ENCODE measurements at regions not wholly inside any gene's neighbourhood (a gene's known extent, or its start where the extent isn't known, plus 50 kb on each side); places are given as distances from the start of the nearest gene placed in this dataset.

DNA sequence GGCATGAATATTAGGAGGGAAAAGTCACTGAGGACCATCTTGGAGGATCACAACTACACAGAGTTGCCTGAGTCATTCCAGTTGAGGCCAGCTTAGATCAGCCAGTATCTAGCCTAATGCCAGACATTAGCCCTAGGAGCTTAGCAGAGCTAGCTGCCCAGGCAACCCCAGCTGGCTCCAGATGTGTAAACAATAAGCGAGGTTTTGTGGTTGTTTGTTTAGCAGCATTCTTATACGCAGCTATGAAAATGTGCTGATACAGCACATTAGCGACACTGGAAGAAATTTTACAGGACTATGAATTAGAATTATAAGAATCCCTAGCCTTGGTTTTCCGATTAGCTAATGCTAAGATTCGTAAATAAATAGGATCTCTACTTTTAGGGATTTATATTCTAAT is 59.3 kb downstream of the BTBD3 start:
- no peaks in the 10 kb centered on the region for H3K4me1 Mint-ChIP-seq (ENCODE audit: low read depth)
- DNase-seq (no peak), ATAC-seq (no peak)
- no peaks in the 10 kb centered on the region for H3K27me3 Mint-ChIP-seq (ENCODE audit: low read depth)
- H3K4me3 Mint-ChIP-seq, result no peak overlapping the region
- peaks cover 5% of the 10 kb centered on the region for H3K9me3 Mint-ChIP-seq
- H3K36me3 Mint-ChIP-seq (ENCODE audit: insufficient read depth), result no peaks in the 10 kb centered on the region

DNA sequence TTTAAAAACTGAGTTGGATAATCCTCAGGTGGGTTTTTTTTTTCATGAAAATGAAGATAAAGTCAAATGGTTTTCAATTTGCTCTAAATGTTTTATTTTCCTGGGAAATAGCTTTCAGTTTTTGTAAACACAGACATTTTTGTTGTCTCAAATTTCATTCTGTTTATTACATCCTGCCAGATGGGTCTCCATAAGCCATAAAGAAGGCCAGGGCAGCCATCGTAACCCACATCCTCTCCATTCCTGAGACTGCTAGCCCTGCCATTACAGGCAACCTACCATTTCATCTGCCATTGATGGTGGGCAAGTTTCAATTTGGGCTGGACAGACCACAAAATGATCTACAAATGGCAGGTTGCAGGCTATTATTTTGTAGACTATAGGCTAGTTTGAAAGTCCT is 60.8 kb downstream of the BTBD3 start:
- DNase-seq (no peak), ATAC-seq (no peak)
- no peaks in the 10 kb centered on the region for H3K4me1 Mint-ChIP-seq (ENCODE audit: low read depth)
- no peaks in the 10 kb centered on the region for H3K27me3 Mint-ChIP-seq (ENCODE audit: low read depth)
- H3K36me3 Mint-ChIP-seq (ENCODE audit: insufficient read depth), result no peaks in the 10 kb centered on the region
- no peak overlapping the region for H3K4me3 Mint-ChIP-seq
- H3K9me3 Mint-ChIP-seq, result peaks cover 5% of the 10 kb centered on the region

DNA sequence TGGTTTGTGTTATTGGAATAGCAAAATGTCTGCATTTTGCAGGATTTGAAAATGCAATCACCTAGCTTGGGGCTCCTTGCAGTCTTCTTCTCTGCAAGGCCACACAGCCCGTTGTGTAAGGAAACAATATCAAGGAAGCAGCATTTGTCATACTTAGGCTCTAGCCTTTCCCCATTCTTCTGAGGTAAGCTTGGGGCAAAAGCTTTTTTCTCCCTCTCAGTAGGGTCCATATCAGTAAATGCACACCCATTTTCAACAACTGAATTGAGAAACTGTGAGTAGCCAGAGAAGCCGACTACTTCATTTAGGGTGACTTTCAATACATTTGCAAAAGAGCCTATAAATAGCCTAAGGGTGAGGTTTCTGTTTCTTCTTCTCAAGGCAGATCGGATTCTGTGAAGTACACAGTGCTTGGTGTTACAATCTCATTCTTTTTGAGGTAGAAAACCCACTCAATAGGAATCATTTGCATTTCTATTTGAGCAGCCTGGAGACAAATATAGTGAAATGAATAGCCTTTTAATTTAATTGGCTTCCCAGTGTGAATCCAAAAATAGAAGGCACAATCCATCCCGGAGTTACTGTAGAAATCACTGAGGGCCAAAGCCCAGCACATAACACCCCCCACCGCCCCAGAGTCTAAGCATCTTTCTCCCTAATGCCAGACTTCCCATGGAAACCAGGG is 61.8 kb downstream of the BTBD3 start:
- H3K27me3 Mint-ChIP-seq (ENCODE audit: low read depth), result no peaks in the 10 kb centered on the region

DNA sequence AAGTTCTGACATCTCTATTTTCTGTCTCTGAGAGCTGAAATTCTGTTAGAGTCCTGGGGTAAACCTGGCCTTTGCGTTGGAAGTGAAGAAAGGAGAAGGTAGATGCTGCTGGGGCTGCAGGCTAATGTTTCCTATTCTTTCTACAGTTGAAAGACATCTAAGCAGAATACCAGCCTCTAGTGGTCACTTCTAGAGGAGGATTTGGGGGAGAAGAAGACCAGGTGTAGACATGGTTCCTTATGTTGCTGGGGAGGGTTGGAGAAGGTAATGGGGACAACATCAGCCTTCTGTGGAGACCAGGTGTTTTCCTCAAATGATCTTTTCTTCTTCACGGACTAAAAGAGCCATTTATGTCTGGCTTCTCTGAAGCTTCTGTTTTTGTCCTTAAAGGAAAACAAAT is 62.6 kb downstream of the BTBD3 start:
- no peaks in the 10 kb centered on the region for H3K36me3 Mint-ChIP-seq (ENCODE audit: insufficient read depth)
- no peaks in the 10 kb centered on the region for H3K9me3 Mint-ChIP-seq

More for the DNA sequence above, 61.8 kb downstream of the BTBD3 start:
- H3K9me3 Mint-ChIP-seq, result no peaks in the 10 kb centered on the region
- no peak overlapping the region for H3K4me3 Mint-ChIP-seq
- ATAC-seq (no peak), DNase-seq (no peak)
- H3K4me1 Mint-ChIP-seq (ENCODE audit: low read depth), result no peaks in the 10 kb centered on the region
- no peaks in the 10 kb centered on the region for H3K36me3 Mint-ChIP-seq (ENCODE audit: insufficient read depth)

DNA sequence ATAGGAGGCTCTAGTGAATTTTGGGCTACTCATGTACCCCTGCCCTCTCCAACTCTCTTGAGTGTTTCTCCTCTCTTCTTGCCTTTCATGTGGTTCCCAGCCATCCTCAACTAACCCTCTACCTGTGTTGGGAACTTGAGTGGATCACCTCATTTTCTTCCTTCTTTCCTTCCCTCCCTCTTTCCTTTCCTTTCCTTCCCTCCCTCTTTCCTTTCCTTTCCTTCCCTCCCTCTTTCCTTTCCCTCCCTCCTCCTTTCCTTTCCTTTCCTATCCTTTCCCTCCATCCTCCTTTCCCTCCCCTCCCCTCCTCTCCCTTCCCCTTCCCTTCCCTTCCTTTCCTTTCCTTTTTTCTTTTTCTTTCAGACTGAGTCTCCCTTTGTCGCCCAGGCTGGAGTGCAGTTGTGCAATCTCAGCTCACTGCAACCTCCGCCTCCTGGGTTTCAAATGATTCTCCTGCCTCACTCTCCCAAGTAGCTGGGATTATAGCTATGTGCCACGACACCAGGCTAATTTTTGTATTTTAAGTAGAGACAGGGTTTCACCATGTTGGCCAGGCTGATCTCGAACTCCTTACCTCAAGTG is 63.8 kb downstream of the BTBD3 start:
- no peaks in the 10 kb centered on the region for H3K27me3 Mint-ChIP-seq (ENCODE audit: low read depth)
- no peaks in the 10 kb centered on the region for H3K4me1 Mint-ChIP-seq (ENCODE audit: low read depth)
- H3K9me3 Mint-ChIP-seq, result no peaks in the 10 kb centered on the region
- H3K4me3 Mint-ChIP-seq, result no peak overlapping the region
- H3K36me3 Mint-ChIP-seq (ENCODE audit: insufficient read depth), result no peaks in the 10 kb centered on the region
- no peak for ATAC-seq
- DNase-seq, result no peak

More for the DNA sequence above, 62.6 kb downstream of the BTBD3 start:
- H3K27me3 Mint-ChIP-seq (ENCODE audit: low read depth), result no peaks in the 10 kb centered on the region
- no peaks in the 10 kb centered on the region for H3K4me1 Mint-ChIP-seq (ENCODE audit: low read depth)
- DNase-seq (no peak), ATAC-seq (no peak)
- no peak overlapping the region for H3K4me3 Mint-ChIP-seq

DNA sequence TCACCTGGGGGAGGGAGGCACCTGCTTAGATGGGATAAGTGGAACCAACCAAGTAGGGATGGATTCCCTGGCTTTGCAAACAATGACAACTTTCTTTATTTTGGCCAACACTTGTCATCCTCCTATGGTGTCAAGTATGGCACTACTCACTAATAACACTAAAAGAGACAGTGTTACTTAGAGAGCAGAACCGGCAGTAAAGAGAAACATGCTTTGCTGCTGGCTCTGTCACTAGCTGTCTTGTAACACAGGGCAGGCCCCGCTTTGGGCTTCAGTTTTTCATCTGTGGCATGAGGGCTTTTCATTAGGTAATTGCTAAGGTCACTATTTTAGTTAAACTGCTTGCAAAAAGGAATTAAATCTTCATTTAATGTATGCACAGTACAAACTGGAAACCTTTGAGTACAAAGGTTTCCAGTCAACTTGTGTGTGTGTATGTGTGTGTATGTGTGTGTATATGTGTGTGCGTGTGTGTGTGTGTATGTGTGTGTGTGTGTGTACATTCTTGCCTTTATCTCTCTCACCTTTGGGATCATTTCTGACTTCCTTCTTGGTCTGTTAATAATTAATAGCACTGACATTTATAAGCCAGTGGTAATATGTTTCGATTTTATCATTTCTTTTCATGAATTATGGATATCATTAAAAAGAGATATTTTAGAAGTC is 64.7 kb downstream of the BTBD3 start:
- Mint-ChIP-seq H3K4me3 (no peak overlapping the region), H3K4me1 (ENCODE audit: low read depth) (no peaks in the 10 kb centered on the region), H3K36me3 (ENCODE audit: insufficient read depth) (no peaks in the 10 kb centered on the region), H3K27me3 (ENCODE audit: low read depth) (no peaks in the 10 kb centered on the region), H3K9me3 (no peaks in the 10 kb centered on the region)
- ATAC-seq, result no peak
- DNase-seq, result no peak

DNA sequence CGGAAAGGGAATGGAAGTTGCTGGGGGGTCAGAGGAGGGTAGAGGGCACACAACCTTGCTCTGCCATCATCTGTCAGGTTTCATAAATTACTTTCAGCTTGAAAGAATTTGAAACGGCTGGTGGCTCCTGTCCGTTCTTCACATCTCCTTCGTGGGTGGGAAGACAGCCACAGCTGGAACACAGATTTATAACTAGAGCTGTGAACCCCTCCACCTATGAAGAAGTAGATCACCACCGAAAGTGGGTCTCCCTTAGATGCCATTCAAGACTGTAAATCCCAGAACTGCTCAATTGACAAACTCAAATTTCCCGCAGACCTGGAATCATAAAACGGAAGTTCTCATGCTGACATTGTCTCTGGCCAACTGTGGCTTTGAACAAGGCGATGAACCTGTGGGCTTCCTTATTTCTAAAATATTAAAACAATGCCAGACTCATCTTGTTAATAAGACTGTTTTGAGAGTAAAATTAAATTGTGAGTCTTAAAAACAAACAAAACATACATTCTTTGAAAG is 65.3 kb downstream of the BTBD3 start:
- H3K36me3 Mint-ChIP-seq (ENCODE audit: insufficient read depth), result no peaks in the 10 kb centered on the region
- H3K4me1 Mint-ChIP-seq (ENCODE audit: low read depth), result no peaks in the 10 kb centered on the region
- no peak overlapping the region for H3K4me3 Mint-ChIP-seq
- no peaks in the 10 kb centered on the region for H3K27me3 Mint-ChIP-seq (ENCODE audit: low read depth)
- DNase-seq (no peak), ATAC-seq (no peak)
- peaks cover 6% of the 10 kb centered on the region for H3K9me3 Mint-ChIP-seq

DNA sequence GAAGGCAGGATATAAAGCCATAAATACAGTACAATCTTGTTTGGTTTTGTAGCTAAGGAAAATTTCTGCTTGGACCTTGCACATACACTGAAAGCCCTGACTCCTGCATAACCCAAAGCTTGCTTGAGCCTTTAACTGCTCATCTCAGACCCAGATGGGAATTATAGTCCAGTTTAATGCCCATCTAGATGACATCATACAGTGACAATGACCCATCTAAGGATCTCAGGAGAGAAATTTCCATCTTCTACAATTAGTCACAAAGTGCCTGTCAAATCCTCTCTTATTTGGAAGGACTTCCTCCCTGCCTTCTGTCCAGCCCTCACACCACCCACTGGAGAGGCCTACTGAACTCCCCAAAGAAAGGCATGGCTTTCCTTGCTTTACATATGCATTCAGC is 69.3 kb downstream of the BTBD3 start:
- Mint-ChIP-seq H3K36me3 (ENCODE audit: insufficient read depth) (no peaks in the 10 kb centered on the region), H3K4me1 (ENCODE audit: low read depth) (no peaks in the 10 kb centered on the region), H3K27me3 (ENCODE audit: low read depth) (no peaks in the 10 kb centered on the region), H3K4me3 (no peak overlapping the region), H3K9me3 (peaks cover 14% of the 10 kb centered on the region)
- no peak for DNase-seq
- ATAC-seq, result no peak

DNA sequence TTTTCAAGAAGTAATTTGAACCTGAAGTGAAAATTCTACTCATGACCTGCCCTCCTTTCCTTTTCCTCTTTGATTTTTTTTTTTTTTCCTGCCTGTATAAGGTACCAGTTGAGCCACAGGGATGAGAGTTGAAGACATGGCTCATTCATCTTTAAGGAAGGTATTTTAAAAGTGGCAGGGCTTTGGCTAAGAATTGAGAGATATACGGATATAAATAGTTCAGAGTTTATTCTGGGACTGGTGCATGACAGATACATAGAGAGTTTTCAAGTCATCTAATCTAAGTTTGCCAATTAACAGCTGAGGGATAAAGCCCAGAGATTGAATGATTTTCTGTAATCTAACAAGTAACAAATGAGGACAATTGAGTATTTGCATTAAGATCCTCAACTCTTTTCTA is 69.8 kb downstream of the BTBD3 start:
- Mint-ChIP-seq H3K4me3 (no peak overlapping the region), H3K27me3 (ENCODE audit: low read depth) (no peaks in the 10 kb centered on the region)

DNA sequence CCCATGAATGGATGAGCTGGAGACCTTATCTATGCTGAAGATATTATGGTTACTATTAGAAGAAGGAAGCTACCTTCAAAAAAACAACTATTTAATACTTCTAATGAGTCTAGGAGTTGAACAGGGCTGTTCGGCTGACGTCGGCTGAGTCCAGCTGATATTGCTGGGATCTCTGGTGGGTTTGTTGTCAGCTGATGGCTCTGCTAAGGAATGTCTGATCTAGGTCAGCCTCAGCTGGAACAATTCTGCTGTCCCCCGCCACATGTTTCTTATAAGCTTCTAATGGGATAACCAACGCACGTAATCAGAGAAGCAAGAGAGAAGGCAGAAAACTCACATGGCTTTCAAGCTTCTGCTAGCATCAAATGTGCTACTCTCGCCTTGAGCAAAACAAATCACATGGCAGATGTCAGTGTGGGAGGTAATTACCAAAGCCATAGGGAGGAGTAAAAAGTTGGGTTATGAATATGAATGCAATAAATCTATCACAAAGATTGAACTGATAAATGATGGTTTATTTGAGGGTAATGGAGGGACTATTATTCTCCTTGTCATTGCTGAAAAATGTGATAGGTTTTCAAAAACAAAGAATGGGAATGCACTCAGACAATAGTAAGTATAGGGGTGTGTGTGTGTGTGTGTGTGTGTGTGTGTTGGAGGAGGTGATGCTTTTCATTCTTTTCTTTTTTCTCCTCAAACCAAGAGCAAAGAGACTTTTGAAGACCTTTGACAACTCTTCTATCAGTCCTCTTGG is 71.5 kb downstream of the BTBD3 start:
- DNase-seq (no peak), ATAC-seq (no peak)
- H3K9me3 Mint-ChIP-seq, result peaks cover 19% of the 10 kb centered on the region
- no peaks in the 10 kb centered on the region for H3K36me3 Mint-ChIP-seq (ENCODE audit: insufficient read depth)
- no peaks in the 10 kb centered on the region for H3K4me1 Mint-ChIP-seq (ENCODE audit: low read depth)
- H3K27me3 Mint-ChIP-seq (ENCODE audit: low read depth), result no peaks in the 10 kb centered on the region
- no peak overlapping the region for H3K4me3 Mint-ChIP-seq

More for the DNA sequence above, 69.8 kb downstream of the BTBD3 start:
- Mint-ChIP-seq H3K4me1 (ENCODE audit: low read depth) (no peaks in the 10 kb centered on the region), H3K9me3 (peaks cover 19% of the 10 kb centered on the region), H3K36me3 (ENCODE audit: insufficient read depth) (no peaks in the 10 kb centered on the region)
- no peak for DNase-seq
- no peak for ATAC-seq

DNA sequence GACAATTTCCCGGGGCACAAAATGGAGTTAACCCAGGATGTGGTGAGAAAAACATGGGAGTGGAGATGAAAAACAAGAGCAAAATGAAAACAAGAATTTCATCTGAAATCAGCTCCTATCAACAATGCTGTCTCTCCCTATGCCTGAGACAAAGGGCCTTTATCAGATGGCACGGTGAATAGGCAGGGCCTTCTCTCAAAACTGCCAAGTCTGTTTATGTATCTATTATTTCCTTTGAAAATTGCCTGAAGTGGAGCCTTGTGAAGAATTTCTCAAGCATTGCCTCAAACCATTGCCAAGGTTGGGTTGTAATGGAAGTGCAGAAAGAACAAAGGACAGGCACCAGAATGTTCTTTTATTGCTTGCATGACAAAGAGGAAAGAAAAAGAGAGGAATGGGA is 74.7 kb downstream of the BTBD3 start:
- Mint-ChIP-seq H3K36me3 (ENCODE audit: insufficient read depth) (no peaks in the 10 kb centered on the region), H3K4me3 (no peak overlapping the region), H3K27me3 (ENCODE audit: low read depth) (no peaks in the 10 kb centered on the region), H3K4me1 (ENCODE audit: low read depth) (no peaks in the 10 kb centered on the region), H3K9me3 (peaks cover 19% of the 10 kb centered on the region)
- DNase-seq, result no peak
- ATAC-seq, result no peak

DNA sequence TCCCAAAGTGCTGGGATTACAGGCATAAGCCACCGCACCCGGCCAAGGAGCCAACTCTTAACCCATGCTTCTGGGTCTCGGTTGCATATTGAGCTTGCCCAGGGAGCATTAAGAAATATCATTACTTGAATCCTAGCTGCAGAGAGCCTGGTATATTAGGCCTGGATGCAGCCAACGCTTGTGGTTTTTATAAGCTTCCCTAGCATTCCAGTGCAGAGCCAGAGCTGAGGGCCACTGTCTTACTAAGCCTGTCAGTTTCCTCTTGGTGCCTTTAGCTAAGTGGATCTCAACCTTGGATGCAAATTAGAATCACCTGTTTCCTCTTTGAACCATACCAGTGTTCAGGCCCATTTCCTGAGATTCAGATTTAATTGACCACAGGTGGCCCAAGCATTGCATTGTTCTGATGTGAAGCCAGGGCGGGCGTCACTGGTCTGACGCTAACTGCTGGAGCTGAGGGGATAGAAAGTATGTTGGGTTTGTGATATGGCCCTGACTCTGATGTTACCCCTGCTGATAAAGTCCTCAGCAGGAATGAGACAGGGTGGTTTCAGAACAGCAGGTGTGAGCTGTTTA is 76.3 kb downstream of the BTBD3 start:
- H3K4me3 Mint-ChIP-seq, result no peak overlapping the region

DNA sequence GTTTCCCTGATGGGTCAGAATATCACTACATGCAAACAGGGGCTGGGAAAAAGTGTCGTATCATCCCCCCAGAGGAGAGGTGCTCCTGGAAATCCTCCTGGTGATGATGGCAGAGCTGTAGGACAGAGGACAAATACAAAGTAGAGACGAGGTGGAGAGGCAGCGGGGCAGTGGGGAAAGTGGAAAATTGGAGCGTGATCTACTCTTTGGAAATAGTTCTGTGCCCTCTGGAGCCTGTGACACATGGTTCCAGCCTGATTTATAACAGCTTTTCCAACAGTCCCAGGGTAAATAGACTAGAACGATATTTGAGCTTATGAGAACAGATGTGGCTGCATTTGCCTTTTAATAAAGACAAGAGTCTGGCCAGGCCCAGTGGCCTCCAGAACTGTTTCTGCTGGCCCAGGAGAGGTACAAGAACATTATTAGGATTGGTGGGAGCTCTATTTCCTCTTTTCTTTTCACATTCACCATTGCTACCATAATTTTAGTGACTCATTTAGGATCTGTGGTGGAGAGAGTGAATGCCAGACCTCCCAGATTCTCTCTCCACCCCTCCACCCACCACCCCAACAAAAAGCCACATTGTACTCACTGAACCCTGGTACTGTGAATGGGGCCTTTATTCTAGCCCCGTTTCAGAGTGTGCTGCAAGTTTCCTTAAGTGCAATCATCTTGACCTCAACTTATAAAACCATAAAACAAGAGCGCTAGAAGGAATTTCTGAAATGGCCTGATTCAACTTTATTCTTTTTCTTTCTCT is 78.3 kb downstream of the BTBD3 start:
- Mint-ChIP-seq H3K4me3 (no peak overlapping the region), H3K27me3 (ENCODE audit: low read depth) (no peaks in the 10 kb centered on the region), H3K4me1 (ENCODE audit: low read depth) (no peaks in the 10 kb centered on the region), H3K9me3 (peaks cover 12% of the 10 kb centered on the region), H3K36me3 (ENCODE audit: insufficient read depth) (no peaks in the 10 kb centered on the region)
- no peak for ATAC-seq
- no peak for DNase-seq

More for the DNA sequence above, 76.3 kb downstream of the BTBD3 start:
- Mint-ChIP-seq H3K4me1 (ENCODE audit: low read depth) (no peaks in the 10 kb centered on the region), H3K9me3 (peaks cover 12% of the 10 kb centered on the region), H3K36me3 (ENCODE audit: insufficient read depth) (no peaks in the 10 kb centered on the region), H3K27me3 (ENCODE audit: low read depth) (no peaks in the 10 kb centered on the region)
- no peak for DNase-seq
- no peak for ATAC-seq
